HG02970 (cell line): ENCODE measurements at regions not wholly inside any gene's neighbourhood (a gene's known extent, or its start where the extent isn't known, plus 50 kb on each side); places are given as distances from the start of the nearest gene placed in this dataset.

Experiments
- ATAC-seq: cut with Tn5 transposase; IDR thresholded peaks from one replicate; pipeline ENCODE4 v1.9.1; 2021; ENCODE audit warnings: mild to moderate bottlenecking, moderate library complexity, moderate number of reproducible peaks; ENCODE audit not compliant: unreplicated experiment, low FRiP score

- ATAC-seq: no peak
These were observed 499.1 kb downstream of the RASEF start for GRCh38 chr9:82563841-82564240.

- no peak for ATAC-seq
These were observed 497.6 kb downstream of the RASEF start for GRCh38 chr9:82565188-82565969.

GRCh38 chr9:82567953-82568352, 495.0 kb downstream of the RASEF start:
- ATAC-seq: no peak

GRCh38 chr9:82570226-82570625, 492.7 kb downstream of the RASEF start:
- ATAC-seq: no peak

- no peak for ATAC-seq
These were observed 491.4 kb downstream of the RASEF start for GRCh38 chr9:82571540-82571939.

- no peak for ATAC-seq
These were observed 490.8 kb downstream of the RASEF start for GRCh38 chr9:82572146-82572545.

GRCh38 chr9:82574911-82575310, 488.0 kb downstream of the RASEF start:
- ATAC-seq: no peak

- no peak for ATAC-seq
These were observed 482.0 kb downstream of the RASEF start for GRCh38 chr9:82580921-82581320.

GRCh38 chr9:82581516-82581915, 481.4 kb downstream of the RASEF start:
- ATAC-seq: no peak

GRCh38 chr9:82581935-82582334, 481.0 kb downstream of the RASEF start:
- ATAC-seq: no peak

- ATAC-seq: no peak
These were observed 480.2 kb downstream of the RASEF start for GRCh38 chr9:82582693-82583092.

- ATAC-seq: no peak
These were observed 479.4 kb downstream of the RASEF start for GRCh38 chr9:82583524-82583923.

GRCh38 chr9:82584349-82584863, 478.5 kb downstream of the RASEF start:
- ATAC-seq: no peak

GRCh38 chr9:82586918-82587356, 476.0 kb downstream of the RASEF start:
- ATAC-seq: no peak

- ATAC-seq: no peak
These were observed 474.4 kb downstream of the RASEF start for GRCh38 chr9:82588301-82589180.

- no peak for ATAC-seq
These were observed 472.1 kb downstream of the RASEF start for GRCh38 chr9:82590845-82591244.

GRCh38 chr9:82593501-82593900, 469.4 kb downstream of the RASEF start:
- ATAC-seq: no peak

- no peak for ATAC-seq
These were observed 465.4 kb downstream of the RASEF start for GRCh38 chr9:82597241-82598203.

GRCh38 chr9:82598241-82599039, 464.5 kb downstream of the RASEF start:
- no peak for ATAC-seq
